H9 (cell line): ENCODE measurements at regions not wholly inside any gene's neighbourhood (a gene's known extent, or its start where the extent isn't known, plus 50 kb on each side); places are given as distances from the start of the nearest gene placed in this dataset.

Experiments used
- DNase-seq: peaks from one replicate; pipeline ENCODE4 v3.0.0-alpha.2; 2017
- H2AFZ ChIP-seq: one replicate; pipeline ENCODE4 v1.6.1; 2013; ENCODE audit warnings: mild to moderate bottlenecking, low read length, control low read depth, moderate library complexity
- H2AK5ac ChIP-seq: 2 replicates; pipeline ENCODE4 v1.6.1; 2013; ENCODE audit warnings: low read length, control low read depth, mixed read lengths; ENCODE audit not compliant: insufficient read length
- H2BK120ac ChIP-seq: one replicate; pipeline ENCODE4 v1.6.1; 2013; ENCODE audit warnings: low read depth, mild to moderate bottlenecking, low read length, control low read depth, inconsistent platforms; ENCODE audit not compliant: poor library complexity, severe bottlenecking
- H2BK12ac ChIP-seq: 2 replicates; pipeline ENCODE4 v1.6.1; 2013; ENCODE audit warnings: low read length, control low read depth, mixed read lengths, low read depth; ENCODE audit not compliant: insufficient read length
- H2BK15ac ChIP-seq: 2 replicates; pipeline ENCODE4 v1.6.1; 2013; ENCODE audit warnings: low read depth, low read length, control low read depth
- H2BK20ac ChIP-seq: one replicate; pipeline ENCODE4 v1.6.1; 2013; ENCODE audit warnings: low read depth, mild to moderate bottlenecking, low read length, control low read depth, inconsistent platforms; ENCODE audit not compliant: poor library complexity, severe bottlenecking
- H2BK5ac ChIP-seq: 2 replicates; pipeline ENCODE4 v1.6.1; 2013; ENCODE audit warnings: low read length, control low read depth, mixed read lengths; ENCODE audit not compliant: insufficient read length
- H3K14ac ChIP-seq: 2 replicates; pipeline ENCODE4 v1.6.1; 2013; ENCODE audit warnings: low read length, control low read depth; ENCODE audit not compliant: insufficient read depth
- H3K18ac ChIP-seq: 2 replicates; pipeline ENCODE4 v1.6.1; 2013; ENCODE audit warnings: low read depth, mild to moderate bottlenecking, mixed read lengths, low read length, control low read depth; ENCODE audit not compliant: insufficient read length
- H3K23ac ChIP-seq: 2 replicates; pipeline ENCODE4 v1.6.1; 2013; ENCODE audit warnings: low read length, control low read depth, mixed read lengths, low read depth; ENCODE audit not compliant: insufficient read length
- H3K23me2 ChIP-seq: 2 replicates; pipeline ENCODE4 v1.6.1; 2013; ENCODE audit warnings: low read depth, mild to moderate bottlenecking, mixed read lengths, low read length, control low read depth; ENCODE audit not compliant: insufficient read length, poor library complexity, severe bottlenecking
- H3K27ac ChIP-seq: 2 replicates; pipeline ENCODE4 v1.5.1; 2013; ENCODE audit warnings: low read length, control low read depth, mixed read lengths, low read depth; ENCODE audit not compliant: insufficient read length
- H3K27me3 ChIP-seq: 2 replicates; pipeline ENCODE4 v1.6.1; 2013; ENCODE audit warnings: low read length, control low read depth, inconsistent platforms; ENCODE audit not compliant: insufficient read depth
- H3K4ac ChIP-seq: 2 replicates; pipeline ENCODE4 v1.6.1; 2013; ENCODE audit warnings: low read depth, mild to moderate bottlenecking, control low read depth, inconsistent platforms, low read length, moderate library complexity
- H3K4me1 ChIP-seq: 2 replicates; pipeline ENCODE4 v1.6.1; 2013; ENCODE audit warnings: low read length, control low read depth, inconsistent platforms; ENCODE audit not compliant: insufficient read depth
- H3K4me2 ChIP-seq: 2 replicates; pipeline ENCODE4 v1.6.1; 2013; ENCODE audit warnings: low read length, control low read depth, mixed read lengths; ENCODE audit not compliant: insufficient read length, insufficient read depth
- H3K56ac ChIP-seq: 2 replicates; pipeline ENCODE4 v1.6.1; 2013; ENCODE audit warnings: low read depth, mild to moderate bottlenecking, mixed read lengths, low read length, control low read depth; ENCODE audit not compliant: insufficient read length
- H3K79me1 ChIP-seq: 2 replicates; pipeline ENCODE4 v1.6.1; 2013; ENCODE audit warnings: low read depth, mild to moderate bottlenecking, moderate library complexity, low read length, control low read depth, inconsistent platforms; ENCODE audit not compliant: insufficient read depth, poor library complexity, severe bottlenecking
- H3K79me2 ChIP-seq: 2 replicates; pipeline ENCODE4 v1.6.1; 2013; ENCODE audit warnings: low read length, control low read depth, inconsistent platforms; ENCODE audit not compliant: insufficient read depth
- H3K9ac ChIP-seq: 2 replicates; pipeline ENCODE4 v1.6.1; 2013; ENCODE audit warnings: low read length, control low read depth, mixed read lengths; ENCODE audit not compliant: insufficient read length; ENCODE audit errors: extremely low read depth
- H3K9me3 ChIP-seq: one replicate; pipeline ENCODE4 v1.6.1; 2013; ENCODE audit warnings: low read depth, low read length, inconsistent platforms; ENCODE audit not compliant: control insufficient read depth
- H3T11ph ChIP-seq: one replicate; pipeline ENCODE4 v1.6.1; 2013; ENCODE audit warnings: mild to moderate bottlenecking, low read length, control low read depth, inconsistent platforms
- H4K20me1 ChIP-seq: one replicate; pipeline ENCODE4 v1.6.1; 2013; ENCODE audit not compliant: control insufficient read depth, insufficient read length, insufficient read depth
- H4K5ac ChIP-seq: 2 replicates; pipeline ENCODE4 v1.6.1; 2013; ENCODE audit warnings: low read depth, mild to moderate bottlenecking, mixed read lengths, low read length, control low read depth; ENCODE audit not compliant: insufficient read length
- H4K8ac ChIP-seq: replicated peaks from 2 replicates; pipeline ENCODE4 v1.6.1; 2013; ENCODE audit warnings: low read length, control low read depth, mixed read lengths, low read depth; ENCODE audit not compliant: insufficient read length
- H4K91ac ChIP-seq: 2 replicates; pipeline ENCODE4 v1.6.1; 2013; ENCODE audit warnings: low read depth, mild to moderate bottlenecking, moderate library complexity, mixed read lengths, low read length, control low read depth; ENCODE audit not compliant: insufficient read length
- H3K27ac Mint-ChIP-seq, 3 experiments: 2 replicates in 2 of 3; 3 replicates in 1 of 3; pipeline ENCODE4 v1.8.0; 2020 to 2021; ENCODE audit warnings: mixed read lengths in 3 of 3, mild to moderate bottlenecking in 1 of 3, moderate library complexity in 1 of 3
- H3K27me3 Mint-ChIP-seq: 2 replicates; pipeline ENCODE4 v1.8.0; 2021; ENCODE audit warnings: low read depth, mild to moderate bottlenecking, moderate library complexity, mixed read lengths
- H3K36me3 Mint-ChIP-seq, 3 experiments: 2 replicates in 2 of 3; 3 replicates in 1 of 3; pipeline ENCODE4 v1.8.0; 2020 to 2021; ENCODE audit warnings: low read depth in 3 of 3, mixed read lengths in 3 of 3; ENCODE audit not compliant: insufficient read depth in 1 of 3
- H3K4me1 Mint-ChIP-seq, 2 experiments: 2 replicates each; pipeline ENCODE4 v1.8.0; 2020; ENCODE audit warnings: mixed read lengths in 2 of 2
- H3K4me3 Mint-ChIP-seq, 2 experiments: 2 replicates in 1 of 2; 3 replicates in 1 of 2; pipeline ENCODE4 v1.8.0; 2020 to 2021; ENCODE audit warnings: mild to moderate bottlenecking in 2 of 2, mixed read lengths in 2 of 2, moderate library complexity in 1 of 2
- H3K9me3 Mint-ChIP-seq, 2 experiments: 2 replicates in 1 of 2; 3 replicates in 1 of 2; pipeline ENCODE4 v1.8.0; 2020; ENCODE audit warnings: mild to moderate bottlenecking in 2 of 2, mixed read lengths in 2 of 2, moderate library complexity in 1 of 2
- CTCF ChIP-seq: fragments of 200-600 bp; sonication (generic); conservative IDR thresholded peaks from 3 replicates; pipeline ENCODE4 v1.8.0; 2021; ENCODE audit warnings: antibody characterized with exemption, mild to moderate bottlenecking
- WGBS: extraction: QIAGEN DNeasy Blood & Tissue Kit; methylation state at CpG from one replicate; pipeline ENCODE4 v1.1.7; 2013; ENCODE audit warnings: missing lambda C conversion rate, low lambda C conversion rate, mixed read lengths; ENCODE audit not compliant: insufficient read length; ENCODE audit errors: extremely low coverage; 5-methylcytosine and 5-hydroxymethylcytosine counted together

GRCh38 chr22:44630826-44631225 is 71.2 kb upstream of the PRR5 start:
- Histone ChIP-seq H3K56ac (no peak overlapping the region), H3K27me3 (peaks cover 31% of the 10 kb centered on the region), H3K79me1 (no peaks in the 10 kb centered on the region), H4K8ac (no peak overlapping the region), H2AFZ (no peak overlapping the region), H3T11ph (no peak overlapping the region), H3K9ac (no peak overlapping the region), H3K14ac (no peak overlapping the region), H4K20me1 (no peaks in the 10 kb centered on the region), H4K5ac (no peak overlapping the region), H4K91ac (no peak overlapping the region), H3K79me2 (no peaks in the 10 kb centered on the region), H3K4me2 (no peak overlapping the region), H3K9me3 (no peaks in the 10 kb centered on the region), H2BK5ac (no peak overlapping the region), H3K18ac (no peak overlapping the region), H2BK20ac (no peak overlapping the region), H2BK15ac (no peak overlapping the region), H3K4me1 (no peaks in the 10 kb centered on the region), H3K23ac (no peak overlapping the region), H2BK120ac (no peak overlapping the region), H3K27ac (no peak overlapping the region), H3K4ac (no peak overlapping the region), H2BK12ac (no peak overlapping the region), H2AK5ac (no peak overlapping the region), H3K23me2 (no peaks in the 10 kb centered on the region)
- peaks cover 0 to 4% of the 10 kb centered on the region in 2 experiments; a peak in 4 of 5 replicates for H3K9me3 Mint-ChIP-seq
- no peak overlapping the region for H3K27ac Mint-ChIP-seq
- no peak for TF ChIP-seq CTCF
- no peaks in the 10 kb centered on the region; a peak in 1 of 7 replicates for H3K36me3 Mint-ChIP-seq
- no CpG with 5 or more reads among the region's 3 CpGs for WGBS
- H3K27me3 Mint-ChIP-seq, result no peaks in the 10 kb centered on the region; the same call in 1 of the 2 replicates
- H3K4me3 Mint-ChIP-seq, result no peak overlapping the region
- no peak for DNase-seq
- peaks cover 0 to 16% of the 10 kb centered on the region in 2 experiments; a peak in 2 of 4 replicates for H3K4me1 Mint-ChIP-seq
